22Rv1 (cell line): ENCODE measurements at regions not wholly inside any gene's neighbourhood (a gene's known extent, or its start where the extent isn't known, plus 50 kb on each side); places are given as distances from the start of the nearest gene placed in this dataset.

Experiments used
- CTCF ChIP-seq: fragments of 450-650 bp; IDR thresholded peaks from 2 replicates; pipeline ENCODE4 v1.5.1; 2017; ENCODE audit warnings: mild to moderate bottlenecking
- ZFX ChIP-seq: fragments of 450-650 bp; IDR thresholded peaks from 2 replicates; pipeline ENCODE4 v1.6.1; 2017; ENCODE audit warnings: antibody characterized with exemption, borderline replicate concordance

- TF ChIP-seq CTCF, result no peak
- no peak for TF ChIP-seq ZFX
Observed at GRCh38 chr5:105392710-105393149, 1830.1 kb upstream of the NUDT12 start.
